SK-N-SH treated with all-trans-retinoic acid at 6 μM for 48 hours (cell line): ENCODE measurements at regions not wholly inside any gene's neighbourhood (a gene's known extent, or its start where the extent isn't known, plus 50 kb on each side); places are given as distances from the start of the nearest gene placed in this dataset.

Experiments
- ATAC-seq: fragments of 200-7000 bp; cut with Tn5 transposase; 3 replicates; pipeline ENCODE4 v1.9.1; 2020; ENCODE audit warnings: mild to moderate bottlenecking, moderate library complexity
- ARNTL ChIP-seq: fragments of 450-650 bp; formaldehyde crosslinking; IDR thresholded peaks from 2 replicates; pipeline ENCODE4 v1.5.0; 2020; ENCODE audit warnings: low read depth, mild to moderate bottlenecking, moderate library complexity, borderline replicate concordance
- BACH2 ChIP-seq: fragments of 250-450 bp; sonication (Bioruptor Pico); IDR thresholded peaks from 2 replicates; pipeline ENCODE4 v1.9.0; 2021; ENCODE audit warnings: mild to moderate bottlenecking, borderline replicate concordance
- CREB5 ChIP-seq: fragments of 250-450 bp; sonication (Bioruptor Pico); IDR thresholded peaks from 2 replicates; pipeline ENCODE4 v1.5.1; 2020; ENCODE audit warnings: low read depth, mild to moderate bottlenecking, moderate library complexity
- CSDC2 ChIP-seq: fragments of 250-450 bp; sonication (Bioruptor Pico); IDR thresholded peaks from 2 replicates; pipeline ENCODE4 v1.5.0; 2020; ENCODE audit warnings: mild to moderate bottlenecking, moderate library complexity
- ESRRG ChIP-seq: fragments of 250-450 bp; sonication (Bioruptor Pico); IDR thresholded peaks from 2 replicates; pipeline ENCODE4 v1.6.1; 2021; ENCODE audit warnings: mild to moderate bottlenecking
- GLIS3 ChIP-seq: fragments of 250-450 bp; sonication (Bioruptor Pico); IDR thresholded peaks from 2 replicates; pipeline ENCODE4 v1.5.0; 2020; ENCODE audit warnings: mild to moderate bottlenecking, moderate library complexity
- ISL1 ChIP-seq: fragments of 250-450 bp; sonication (Bioruptor Pico); IDR thresholded peaks from 2 replicates; pipeline ENCODE4 v2.1.2; 2022; ENCODE audit warnings: mild to moderate bottlenecking, moderate library complexity
- OSR1 ChIP-seq: fragments of 250-450 bp; sonication (Bioruptor Pico); IDR thresholded peaks from 2 replicates; pipeline ENCODE4 v1.8.0; 2022; ENCODE audit warnings: moderate library complexity, mild to moderate bottlenecking, inconsistent platforms
- PATZ1 ChIP-seq: fragments of 250-450 bp; sonication (Bioruptor Pico); IDR thresholded peaks from 2 replicates; pipeline ENCODE4 v1.8.0; 2020; ENCODE audit warnings: mild to moderate bottlenecking, moderate library complexity, borderline replicate concordance
- POU6F1 ChIP-seq: fragments of 250-450 bp; sonication (Bioruptor Pico); IDR thresholded peaks from 2 replicates; pipeline ENCODE4 v1.8.0; 2021; ENCODE audit warnings: low read depth, mild to moderate bottlenecking, moderate library complexity, borderline replicate concordance
- RARB ChIP-seq: fragments of 250-450 bp; sonication (Bioruptor Pico); IDR thresholded peaks from 2 replicates; pipeline ENCODE4 v1.8.0; 2021; ENCODE audit warnings: mild to moderate bottlenecking, moderate library complexity
- TCF4 ChIP-seq: fragments of 250-450 bp; sonication (Bioruptor Pico); IDR thresholded peaks from 2 replicates; pipeline ENCODE4 v1.8.0; 2021; ENCODE audit warnings: mild to moderate bottlenecking, moderate library complexity, borderline replicate concordance
- TOX ChIP-seq: fragments of 250-450 bp; sonication (Bioruptor Pico); IDR thresholded peaks from 2 replicates; pipeline ENCODE4 v1.8.0; 2021; ENCODE audit warnings: mild to moderate bottlenecking, moderate library complexity, borderline replicate concordance
- TSHZ2 ChIP-seq: fragments of 250-450 bp; sonication (Bioruptor Pico); IDR thresholded peaks from 2 replicates; pipeline ENCODE4 v1.5.0; 2020; ENCODE audit warnings: mild to moderate bottlenecking, moderate library complexity
- ZC3H10 ChIP-seq: fragments of 250-450 bp; sonication (Bioruptor Pico); IDR thresholded peaks from 2 replicates; pipeline ENCODE4 v1.5.1; 2021; ENCODE audit warnings: mild to moderate bottlenecking, moderate library complexity
- ZFP3 ChIP-seq: fragments of 250-450 bp; sonication (Bioruptor Pico); IDR thresholded peaks from 2 replicates; pipeline ENCODE4 v1.5.0; 2020; ENCODE audit warnings: mild to moderate bottlenecking, moderate library complexity
- ZNF565 ChIP-seq: fragments of 450-650 bp; formaldehyde crosslinking; conservative IDR thresholded peaks from 2 replicates; pipeline ENCODE4 v1.5.0; 2020; ENCODE audit warnings: low read depth, mild to moderate bottlenecking, moderate library complexity
- ZNF70 ChIP-seq: fragments of 450-650 bp; formaldehyde crosslinking; IDR thresholded peaks from 2 replicates; pipeline ENCODE4 v1.5.0; 2020; ENCODE audit warnings: mild to moderate bottlenecking, moderate library complexity
- ZNF8 ChIP-seq: fragments of 450-650 bp; formaldehyde crosslinking; IDR thresholded peaks from 2 replicates; pipeline ENCODE4 v1.5.0; 2020; ENCODE audit warnings: mild to moderate bottlenecking, moderate library complexity

GRCh38 chr13:106433066-106433465 lies 102.4 kb downstream of the EFNB2 start:
- TF ChIP-seq POU6F1 (CRISPR knock-in tag) (no peak), OSR1 (CRISPR knock-in tag) (no peak), CSDC2 (no peak), PATZ1 (CRISPR knock-in tag) (no peak), BACH2 (CRISPR knock-in tag) (no peak), ZNF565 (no peak), GLIS3 (CRISPR knock-in tag) (no peak), ISL1 (CRISPR knock-in tag) (no peak), ZFP3 (CRISPR knock-in tag) (no peak), ESRRG (CRISPR knock-in tag) (no peak), ZNF8 (CRISPR knock-in tag) (no peak), ZNF70 (no peak), TSHZ2 (CRISPR knock-in tag) (no peak), TOX (CRISPR knock-in tag) (no peak), TCF4 (no peak), RARB (CRISPR knock-in tag) (no peak)
- no peak for ATAC-seq

- ATAC-seq: no peak
- TF ChIP-seq ESRRG (CRISPR knock-in tag): no peak
- no peak for TF ChIP-seq CREB5 (CRISPR knock-in tag)
- TF ChIP-seq ZNF8 (CRISPR knock-in tag): no peak
- TF ChIP-seq TSHZ2 (CRISPR knock-in tag): no peak
- no peak for TF ChIP-seq ARNTL (CRISPR knock-in tag)
- no peak for TF ChIP-seq POU6F1 (CRISPR knock-in tag)
- no peak for TF ChIP-seq ISL1 (CRISPR knock-in tag)
- TF ChIP-seq ZC3H10 (CRISPR knock-in tag): no peak
These were observed 102.8 kb downstream of the EFNB2 start for GRCh38 chr13:106432636-106433035.
